ENCODE measurements at regions not wholly inside any gene's neighbourhood (a gene's known extent, or its start where the extent isn't known, plus 50 kb on each side); places are given as distances from the start of the nearest gene placed in this dataset.

GRCh38 chr6:155747491-155747890, 291.9 kb upstream of the NOX3 start:
- TF ChIP-seq EZH2 (IDR thresholded peaks at IDR 0.05) (no peak), POLR2AphosphoS5 (IDR thresholded peaks at IDR 0.05; ENCODE audit: borderline replicate concordance, low read depth, low read length) (no peak), FOXP2 (optimal IDR thresholded peaks at IDR 0.05; ENCODE audit: control extremely low read depth, extremely low read length, insufficient read depth) (no peak)

Measured in SK-N-MC (cell line).